GM12872 (cell line): ENCODE measurements at regions not wholly inside any gene's neighbourhood (a gene's known extent, or its start where the extent isn't known, plus 50 kb on each side); places are given as distances from the start of the nearest gene placed in this dataset.

Experiments
- TF ChIP-seq, protein P1 (sequence below): IDR thresholded peaks from 3 replicates; pipeline ENCODE4 v1.5.1; 2011; ENCODE audit warnings: low read depth, mild to moderate bottlenecking, low read length, moderate library complexity; ENCODE audit not compliant: insufficient read depth

DNA sequence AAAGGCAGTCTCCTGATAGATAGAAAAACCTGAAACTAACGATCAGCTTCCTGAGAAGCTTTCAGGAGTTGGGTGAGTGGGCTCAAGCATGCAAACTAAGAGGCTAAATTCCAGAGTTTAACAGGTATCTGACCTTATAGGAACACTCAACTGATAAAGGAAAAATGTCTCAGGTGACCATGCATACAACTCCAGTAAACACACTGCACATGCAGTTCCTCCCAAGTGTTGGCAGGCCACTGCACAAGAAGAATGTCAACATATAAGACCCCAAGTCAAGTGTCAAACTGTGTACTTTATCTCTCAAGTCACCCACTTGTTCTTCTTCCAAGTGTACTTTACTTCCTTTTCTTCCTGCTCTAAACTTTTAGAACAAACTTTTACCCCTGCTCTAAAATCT, 981.2 kb downstream of the FAM133A start:
- TF ChIP-seq, protein P1, sequence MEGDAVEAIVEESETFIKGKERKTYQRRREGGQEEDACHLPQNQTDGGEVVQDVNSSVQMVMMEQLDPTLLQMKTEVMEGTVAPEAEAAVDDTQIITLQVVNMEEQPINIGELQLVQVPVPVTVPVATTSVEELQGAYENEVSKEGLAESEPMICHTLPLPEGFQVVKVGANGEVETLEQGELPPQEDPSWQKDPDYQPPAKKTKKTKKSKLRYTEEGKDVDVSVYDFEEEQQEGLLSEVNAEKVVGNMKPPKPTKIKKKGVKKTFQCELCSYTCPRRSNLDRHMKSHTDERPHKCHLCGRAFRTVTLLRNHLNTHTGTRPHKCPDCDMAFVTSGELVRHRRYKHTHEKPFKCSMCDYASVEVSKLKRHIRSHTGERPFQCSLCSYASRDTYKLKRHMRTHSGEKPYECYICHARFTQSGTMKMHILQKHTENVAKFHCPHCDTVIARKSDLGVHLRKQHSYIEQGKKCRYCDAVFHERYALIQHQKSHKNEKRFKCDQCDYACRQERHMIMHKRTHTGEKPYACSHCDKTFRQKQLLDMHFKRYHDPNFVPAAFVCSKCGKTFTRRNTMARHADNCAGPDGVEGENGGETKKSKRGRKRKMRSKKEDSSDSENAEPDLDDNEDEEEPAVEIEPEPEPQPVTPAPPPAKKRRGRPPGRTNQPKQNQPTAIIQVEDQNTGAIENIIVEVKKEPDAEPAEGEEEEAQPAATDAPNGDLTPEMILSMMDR: no peak

DNA sequence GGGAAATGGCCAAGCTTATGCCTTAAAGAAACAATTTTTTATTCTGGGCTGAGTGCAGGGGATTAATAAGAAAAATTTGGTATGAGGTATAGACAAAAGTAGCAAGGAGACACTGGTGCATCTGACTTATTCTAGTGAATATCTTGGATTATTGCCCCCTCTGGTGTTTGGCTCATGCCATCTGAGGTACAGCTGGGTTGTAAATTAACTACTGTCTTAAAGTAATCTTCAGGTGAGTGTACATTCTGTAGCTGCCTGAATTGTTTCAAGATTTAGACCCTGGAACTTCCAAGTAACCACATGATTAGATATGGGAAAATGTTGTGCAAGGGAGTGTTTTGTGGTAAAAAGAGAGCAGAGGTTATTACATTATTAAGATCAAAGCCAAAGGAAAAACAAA, 988.7 kb downstream of the FAM133A start:
- TF ChIP-seq, protein P1: no peak

DNA sequence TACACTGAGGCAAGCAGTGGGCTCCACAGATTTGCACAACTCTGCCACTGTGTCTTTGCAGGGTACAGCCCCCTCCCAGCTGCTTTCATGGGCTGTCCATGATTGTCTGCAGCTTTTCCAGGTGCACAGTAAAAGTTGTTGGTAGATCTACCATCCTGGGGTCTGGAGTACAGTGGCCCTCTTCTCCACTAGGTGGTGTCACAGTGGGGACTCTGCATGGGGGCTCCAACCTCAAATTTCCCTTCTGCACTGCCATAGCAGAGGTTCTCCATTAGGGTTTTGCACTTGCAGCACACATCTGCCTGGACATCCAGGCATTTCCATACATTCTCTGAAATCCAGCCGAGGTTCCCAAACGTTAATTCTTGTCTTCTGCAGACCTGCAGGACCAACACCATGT, 1002.3 kb downstream of the FAM133A start:
- TF ChIP-seq, protein P1: no peak

DNA sequence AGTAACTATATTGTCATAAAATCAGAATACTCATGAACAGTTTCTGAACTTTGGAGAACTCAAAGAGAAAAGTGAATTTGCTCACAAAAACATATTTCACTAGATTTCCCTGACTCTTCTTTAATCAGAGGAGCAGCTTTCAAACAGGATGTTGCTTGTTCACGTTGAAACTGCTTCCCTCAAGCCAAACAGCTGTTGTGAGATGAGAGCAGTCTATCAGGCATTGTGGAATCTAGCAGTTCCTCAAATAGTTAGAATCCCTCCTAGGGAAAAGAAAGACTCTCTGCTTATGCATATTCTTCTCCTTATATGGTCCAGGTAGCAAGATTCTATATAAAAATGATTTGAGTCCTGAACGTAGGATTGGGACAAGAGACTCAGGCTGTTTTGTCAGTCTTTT, 1012.1 kb downstream of the FAM133A start:
- TF ChIP-seq, protein P1: no peak

DNA sequence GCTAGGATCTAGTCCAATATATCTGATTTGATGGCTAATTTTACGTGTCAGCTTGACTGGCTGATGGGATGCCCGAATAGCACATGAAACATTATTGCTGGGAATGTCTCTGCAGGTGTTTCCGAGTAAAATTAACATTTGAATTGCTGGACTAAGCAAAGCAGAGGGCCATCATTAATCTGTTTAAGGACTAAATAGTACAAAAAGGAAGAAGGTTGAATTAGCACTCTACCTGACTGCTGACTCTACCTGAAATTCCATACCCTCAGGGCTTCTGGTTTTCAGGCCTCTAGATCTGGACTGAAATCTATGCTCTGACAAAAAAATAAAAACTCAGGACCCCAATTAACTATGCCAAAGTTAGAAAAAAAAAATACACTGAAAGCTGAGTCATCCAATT, 1021.9 kb downstream of the FAM133A start:
- TF ChIP-seq, protein P1: no peak

DNA sequence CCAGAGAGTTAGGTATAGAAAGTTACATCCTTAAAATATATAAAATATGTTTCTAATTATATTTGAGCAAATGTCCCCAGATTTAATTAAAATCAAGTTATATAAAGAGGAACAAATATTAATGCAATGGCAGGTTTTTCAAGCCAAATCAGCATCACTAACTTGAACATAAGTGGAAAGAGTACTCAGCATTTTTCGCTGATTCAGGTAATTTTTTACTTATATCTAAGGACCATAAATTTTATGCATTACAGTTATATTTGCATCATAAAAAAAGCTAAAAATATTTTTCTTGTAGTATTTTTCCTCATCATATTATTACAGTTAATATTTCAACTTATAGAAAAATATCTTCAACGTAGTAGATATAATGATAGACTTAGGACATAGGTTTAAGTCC, 1047.4 kb downstream of the FAM133A start:
- TF ChIP-seq, protein P1: no peak

DNA sequence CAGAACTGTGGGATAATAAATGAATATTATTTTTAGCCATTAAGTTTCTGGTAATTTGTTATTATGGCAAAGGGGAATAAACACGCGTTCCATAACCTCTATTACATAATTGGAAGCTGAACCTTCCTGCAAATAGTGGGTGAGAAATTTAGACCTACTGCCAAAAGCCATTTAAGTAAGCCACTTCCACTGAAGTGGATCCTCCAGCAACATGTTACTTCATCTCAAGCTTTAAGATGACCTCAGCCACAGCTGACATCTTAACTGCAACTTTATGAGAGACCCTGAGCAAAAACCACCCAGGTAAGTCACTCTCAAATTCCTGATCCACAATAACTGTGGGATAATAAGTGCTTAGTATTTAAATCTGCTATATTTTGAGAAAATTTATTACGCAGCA, 1048.6 kb downstream of the FAM133A start:
- TF ChIP-seq, protein P1: no peak

DNA sequence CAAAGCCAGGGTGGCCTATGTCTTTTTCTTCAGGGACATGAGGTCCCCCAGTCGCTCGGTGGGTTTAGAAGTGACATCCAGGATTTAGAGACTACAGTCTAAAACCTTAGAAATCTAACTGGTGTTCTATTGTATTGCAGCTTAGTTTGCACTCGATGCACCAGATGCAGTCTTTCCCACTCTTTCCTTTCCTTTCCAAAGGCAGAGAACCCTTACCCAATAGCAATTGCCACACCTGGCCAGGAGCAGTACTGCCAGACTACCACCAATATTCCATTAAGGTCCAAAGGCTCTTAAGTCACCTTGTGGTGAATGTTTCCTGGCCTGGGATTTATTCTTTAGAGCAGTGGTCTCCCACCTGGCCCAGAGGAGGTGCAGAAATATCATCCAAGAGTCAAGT, 1068.8 kb downstream of the FAM133A start:
- TF ChIP-seq, protein P1: no peak
